Keratinocyte (primary cell): ENCODE measurements at regions not wholly inside any gene's neighbourhood (a gene's known extent, or its start where the extent isn't known, plus 50 kb on each side); places are given as distances from the start of the nearest gene placed in this dataset.

Experiments
- DNase-seq: peaks from one replicate; pipeline ENCODE4 v3.0.0-alpha.2; 2011; ENCODE audit warnings: low read depth, missing footprints, low spot score
- FAIRE-seq: peaks from 2 replicates; lab custom pipeline; 2011; peaks lifted over from hg19 to GRCh38; lab: Jason Lieb, UNC
- H2AFZ ChIP-seq: 2 replicates; pipeline ENCODE4 v1.6.0; 2012; ENCODE audit warnings: low read length, control low read depth, inconsistent platforms; ENCODE audit not compliant: control insufficient read depth
- H3K27ac ChIP-seq: 2 replicates; pipeline ENCODE4 v1.5.1; 2011; ENCODE audit warnings: low read length; ENCODE audit not compliant: control insufficient read depth, insufficient read depth
- H3K27me3 ChIP-seq: 3 replicates; pipeline ENCODE4 v1.6.0; 2011; ENCODE audit warnings: low read length; ENCODE audit not compliant: control insufficient read depth, insufficient read depth; ENCODE audit errors: extremely low read depth
- H3K36me3 ChIP-seq, 2 experiments: 2 replicates in 1 of 2; 3 replicates in 1 of 2; pipeline ENCODE4 v1.5.1; 2011; ENCODE audit warnings: low read length in 2 of 2, mild to moderate bottlenecking in 1 of 2; ENCODE audit not compliant: control insufficient read depth in 2 of 2, insufficient read depth in 2 of 2; ENCODE audit errors: extremely low read depth in 1 of 2
- H3K4me1 ChIP-seq: 3 replicates; pipeline ENCODE4 v1.5.1; 2011; ENCODE audit warnings: low read length; ENCODE audit not compliant: control insufficient read depth, insufficient read depth; ENCODE audit errors: extremely low read depth
- H3K4me2 ChIP-seq: 3 replicates; pipeline ENCODE4 v1.6.0; 2011; ENCODE audit warnings: low read depth, low read length; ENCODE audit not compliant: control insufficient read depth, insufficient read depth; ENCODE audit errors: extremely low read depth
- H3K4me3 ChIP-seq, 3 experiments: fragments of 200-600 bp in 1 of 3; sonication (generic) in 1 of 3; 2 replicates in 2 of 3; 3 replicates in 1 of 3; pipeline ENCODE4 v1.5.1; 2011 to 2016; ENCODE audit warnings: low read length in 3 of 3, mild to moderate bottlenecking in 3 of 3, control low read depth in 2 of 3, inconsistent platforms in 1 of 3, low read depth in 1 of 3, mixed read lengths in 1 of 3, mixed run types in 1 of 3, moderate library complexity in 1 of 3; ENCODE audit not compliant: control insufficient read depth in 2 of 3, insufficient read depth in 2 of 3; ENCODE audit errors: extremely low read depth in 1 of 3
- H3K79me2 ChIP-seq: 2 replicates; pipeline ENCODE4 v1.6.0; 2012; ENCODE audit warnings: low read length; ENCODE audit not compliant: control insufficient read depth, insufficient read depth
- H3K9ac ChIP-seq: 3 replicates; pipeline ENCODE4 v1.6.0; 2011; ENCODE audit warnings: low read length; ENCODE audit not compliant: control insufficient read depth, insufficient read depth; ENCODE audit errors: extremely low read depth
- H3K9me1 ChIP-seq: 3 replicates; pipeline ENCODE4 v1.6.0; 2011; ENCODE audit warnings: low read length; ENCODE audit not compliant: control insufficient read depth, insufficient read depth; ENCODE audit errors: extremely low read depth
- H3K9me3 ChIP-seq: 2 replicates; pipeline ENCODE4 v1.5.1; 2012; ENCODE audit warnings: low read depth, low read length; ENCODE audit not compliant: control insufficient read depth
- H4K20me1 ChIP-seq: 3 replicates; pipeline ENCODE4 v1.6.0; 2011; ENCODE audit warnings: low read length; ENCODE audit not compliant: control insufficient read depth, insufficient read depth; ENCODE audit errors: extremely low read depth
- CTCF ChIP-seq, 3 experiments: IDR thresholded peaks in 1 of 3; conservative IDR thresholded peaks in 1 of 3; optimal IDR thresholded peaks in 1 of 3; 2 replicates in 2 of 3; 3 replicates in 1 of 3; pipeline versions ENCODE3 to v1.5.1; 2011; ENCODE audit warnings: low read length in 3 of 3, mild to moderate bottlenecking in 3 of 3, moderate library complexity in 2 of 3, control low read depth in 1 of 3, inconsistent platforms in 1 of 3; ENCODE audit not compliant: insufficient read depth in 2 of 3; ENCODE audit errors: extremely low read depth in 1 of 3
- EZH2 ChIP-seq: IDR thresholded peaks from one replicate; pipeline ENCODE4 v1.6.1; 2012; ENCODE audit warnings: inconsistent platforms, mild to moderate bottlenecking, low read length, moderate library complexity
- dilution Hi-C: fragments of 300-500 bp; cut with MboI; formaldehyde crosslinking; loops from one replicate; pipeline ENCODE4 v1.7.0; 2020; ENCODE audit warnings: low sequenced_read_pairs; ENCODE audit not compliant: extremely low pct_ligation_motif_present

- H3K9me1 ChIP-seq, result no peaks in the 10 kb centered on the region
- H3K4me2 ChIP-seq, result no peak overlapping the region
- no peaks in the 10 kb centered on the region for H4K20me1 ChIP-seq
- no peak overlapping the region for H3K4me3 ChIP-seq
- TF ChIP-seq EZH2, result no peak
- TF ChIP-seq CTCF (optimal IDR thresholded peaks at IDR 0.05 in 1 of 3, IDR thresholded peaks at IDR 0.05 in 1 of 3, conservative IDR thresholded peaks at IDR 0.05 in 1 of 3; ENCODE audit: extremely low read depth in 1 of 3, insufficient read depth in 2 of 3, low read length in 3 of 3), result no peak
- no peaks in the 10 kb centered on the region for H3K27me3 ChIP-seq
- H3K9me3 ChIP-seq, result peaks cover 1% of the 10 kb centered on the region
- no peak overlapping the region for H3K9ac ChIP-seq
- no peak overlapping the region for H3K27ac ChIP-seq
- FAIRE-seq, result no peak
- no peaks in the 10 kb centered on the region for H3K79me2 ChIP-seq
- DNase-seq, result no peak
- no peaks in the 10 kb centered on the region for H3K36me3 ChIP-seq
- dilution Hi-C loops, result no loop called here
- no peak overlapping the region for H2AFZ ChIP-seq
- H3K4me1 ChIP-seq, result no peaks in the 10 kb centered on the region
These were observed 427.0 kb upstream of the EYS start for GRCh38 chr6:66134021-66134420.

DNA sequence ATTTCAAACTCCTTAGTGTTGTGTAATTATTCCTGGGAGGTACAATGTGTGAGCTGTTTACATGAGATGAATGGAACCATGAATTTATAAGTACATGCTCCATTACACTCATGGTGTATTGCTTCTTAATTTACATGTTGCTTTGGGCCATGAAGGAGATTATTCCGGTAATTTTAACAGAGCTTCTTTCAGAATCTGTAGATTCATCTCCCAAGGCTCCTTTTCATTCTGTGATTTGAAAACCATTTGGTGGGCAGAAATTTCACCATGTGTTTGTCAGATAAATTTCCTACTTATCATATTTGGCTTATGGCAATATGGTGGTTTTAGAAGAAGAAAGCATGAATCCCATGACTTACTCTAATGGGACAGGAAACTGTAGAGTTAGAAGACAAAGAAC lies 421.6 kb upstream of the EYS start:
- H3K4me3 ChIP-seq, result no peak overlapping the region
- H3K9me3 ChIP-seq, result no peaks in the 10 kb centered on the region
- no peaks in the 10 kb centered on the region for H3K27me3 ChIP-seq
- H2AFZ ChIP-seq, result no peak overlapping the region
- H4K20me1 ChIP-seq, result no peaks in the 10 kb centered on the region
- H3K36me3 ChIP-seq, result no peaks in the 10 kb centered on the region
- no peak for DNase-seq
- H3K9me1 ChIP-seq, result no peaks in the 10 kb centered on the region
- no peak overlapping the region for H3K9ac ChIP-seq
- TF ChIP-seq CTCF (optimal IDR thresholded peaks at IDR 0.05 in 1 of 3, IDR thresholded peaks at IDR 0.05 in 1 of 3, conservative IDR thresholded peaks at IDR 0.05 in 1 of 3; ENCODE audit: extremely low read depth in 1 of 3, insufficient read depth in 2 of 3, low read length in 3 of 3), result no peak
- H3K79me2 ChIP-seq, result no peaks in the 10 kb centered on the region
- H3K4me1 ChIP-seq, result no peaks in the 10 kb centered on the region
- FAIRE-seq, result no peak
- dilution Hi-C loops, result no loop called here
- no peak overlapping the region for H3K27ac ChIP-seq
- no peak overlapping the region for H3K4me2 ChIP-seq
